Adrenal gland (tissue), 5 donors: ENCODE measurements at regions not wholly inside any gene's neighbourhood (a gene's known extent, or its start where the extent isn't known, plus 50 kb on each side); places are given as distances from the start of the nearest gene placed in this dataset.

Experiments
- CTCF ChIP-seq, 6 experiments: fragments of 450-650 bp in 4 of 6; fragments of 200-600 bp in 2 of 6; sonication (generic) in 1 of 6; IDR thresholded peaks; 1 replicate in 5 of 6; 2 replicates in 1 of 6; pipeline versions ENCODE4 v1.5.1 to v1.8.0; 2016 to 2021; ENCODE audit warnings: antibody characterized with exemption in 6 of 6, mild to moderate bottlenecking in 2 of 6, moderate library complexity in 1 of 6
- POLR2A ChIP-seq, 2 donors: fragments of 450-650 bp; IDR thresholded peaks; one replicate each; pipeline ENCODE4 v1.6.1; 2017; ENCODE audit warnings: antibody characterized with exemption in 2 of 2, mild to moderate bottlenecking in 2 of 2, moderate library complexity in 1 of 2
- donor health status: DM: no; HTN: no; CAD: no.

GRCh38 chr21:17189963-17190362 is 322.9 kb upstream of the CXADR start:
- TF ChIP-seq CTCF (IDR thresholded peaks at IDR 0.05) (no peak), POLR2A (IDR thresholded peaks at IDR 0.05) (no peak)
